ENCODE measurements at regions not wholly inside any gene's neighbourhood (a gene's known extent, or its start where the extent isn't known, plus 50 kb on each side); places are given as distances from the start of the nearest gene placed in this dataset.

- no peak for TF ChIP-seq CTCF (IDR thresholded peaks at IDR 0.05; ENCODE audit: insufficient read depth, low read depth, low read length)
- H3K4me3 ChIP-seq (ENCODE audit: low read depth, low read length) = no peak overlapping the region
- no peak for DNase-seq (ENCODE audit: low read depth)
Observed at GRCh38 chr10:3684891-3685290, 100.1 kb downstream of the KLF6 start.

GRCh38 chr10:3683560-3683959 lies 101.4 kb downstream of the KLF6 start:
- no peak for TF ChIP-seq CTCF (IDR thresholded peaks at IDR 0.05; ENCODE audit: insufficient read depth, low read depth, low read length)
- no peak overlapping the region for H3K4me3 ChIP-seq (ENCODE audit: low read depth, low read length)
- no peak for DNase-seq (ENCODE audit: low read depth)

GRCh38 chr10:3682745-3683144 lies 102.3 kb downstream of the KLF6 start:
- H3K4me3 ChIP-seq (ENCODE audit: low read depth, low read length) = no peak overlapping the region
- TF ChIP-seq CTCF (IDR thresholded peaks at IDR 0.05; ENCODE audit: insufficient read depth, low read depth, low read length) = no peak
- DNase-seq (ENCODE audit: low read depth) = no peak

- no peak for DNase-seq (ENCODE audit: low read depth)
- no peak for TF ChIP-seq CTCF (IDR thresholded peaks at IDR 0.05; ENCODE audit: insufficient read depth, low read depth, low read length)
- no peak overlapping the region for H3K4me3 ChIP-seq (ENCODE audit: low read depth, low read length)
Observed at GRCh38 chr10:3681642-3682554, 103.1 kb downstream of the KLF6 start.

- DNase-seq (ENCODE audit: low read depth) = no peak
- TF ChIP-seq CTCF (IDR thresholded peaks at IDR 0.05; ENCODE audit: insufficient read depth, low read depth, low read length) = no peak
Observed at GRCh38 chr10:3679950-3680629, 104.9 kb downstream of the KLF6 start.

GRCh38 chr10:3678629-3679227 lies 106.3 kb downstream of the KLF6 start:
- no peak overlapping the region for H3K4me3 ChIP-seq (ENCODE audit: low read depth, low read length)
- no peak for TF ChIP-seq CTCF (IDR thresholded peaks at IDR 0.05; ENCODE audit: insufficient read depth, low read depth, low read length)
- no peak for DNase-seq (ENCODE audit: low read depth)

More at GRCh38 chr10:3679950-3680629, 104.9 kb downstream of the KLF6 start:
- H3K4me3 ChIP-seq (ENCODE audit: low read depth, low read length) = no peak overlapping the region

All from fibroblast of villous mesenchyme (primary cell).